ENCODE measurements at regions not wholly inside any gene's neighbourhood (a gene's known extent, or its start where the extent isn't known, plus 50 kb on each side); places are given as distances from the start of the nearest gene placed in this dataset.
A peak's percentile ranks its signal among the peaks of the same experiment; 100 is the strongest.

DNA sequence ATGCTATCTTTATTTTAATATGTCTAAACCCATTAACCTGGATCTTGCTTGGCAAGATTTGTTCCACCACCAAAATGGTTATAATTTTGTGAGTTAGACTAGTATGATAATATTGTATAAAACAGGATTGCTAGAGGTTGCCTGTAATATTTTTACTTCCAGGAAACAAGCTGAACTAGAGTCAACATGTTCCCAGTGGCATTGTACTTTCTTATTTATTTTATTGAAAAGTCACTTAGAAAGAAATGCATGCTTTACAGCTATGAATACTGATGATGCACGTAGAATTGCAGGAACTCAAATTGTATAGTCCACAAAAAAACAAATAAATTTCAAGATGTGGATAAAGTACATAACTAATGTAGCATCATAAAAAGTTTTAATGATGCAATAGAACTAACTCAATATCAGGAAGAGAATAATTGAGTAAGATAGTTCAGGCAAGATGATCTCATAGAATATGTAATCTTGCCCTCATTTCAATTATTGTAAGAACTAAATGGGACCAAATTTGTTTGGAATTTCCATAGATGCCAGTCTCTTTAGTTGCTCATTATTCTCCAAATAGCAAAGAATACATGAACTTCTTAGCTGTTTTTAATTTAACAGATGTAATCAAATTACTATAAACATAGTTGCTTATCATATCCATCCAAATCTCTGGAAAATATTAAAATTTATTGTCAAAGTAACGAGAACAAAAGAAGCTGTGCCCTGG, 451.8 kb downstream of the COL12A1 start:
- H3K27ac Mint-ChIP-seq, result no peak overlapping the region
- Histone ChIP-seq H3K27ac (ENCODE audit: low read depth, low read length) (no peak overlapping the region), H3K27me3 (ENCODE audit: control insufficient read depth in 2 of 2, insufficient read depth in 2 of 2, low read length in 2 of 2) (no peaks in the 10 kb centered on the region), H3K4me1 (ENCODE audit: control insufficient read depth in 2 of 2, insufficient read depth in 2 of 2, low read length in 2 of 2) (no peaks in the 10 kb centered on the region), H3K9me3 (ENCODE audit: control insufficient read depth in 2 of 3, low read length in 3 of 3) (no peaks in the 10 kb centered on the region), H3K36me3 (ENCODE audit: control insufficient read depth in 2 of 3, insufficient read depth in 3 of 3, low read length in 3 of 3) (no peaks in the 10 kb centered on the region), H3K4me3 (ENCODE audit: low read length) (no peak overlapping the region)
- ATAC-seq, result no peak
- POLR2A ChIA-PET, result no interaction called here
- peaks cover 0 to 3% (median 0%) of the 10 kb centered on the region in 11 donors for H3K9me3 Mint-ChIP-seq
- CTCF ChIA-PET, result no interaction called here
- peaks cover 0 to 4% (median 0%) of the 10 kb centered on the region in 5 donors for H3K27me3 Mint-ChIP-seq
- H3K36me3 Mint-ChIP-seq, result no peaks in the 10 kb centered on the region
- DNase-seq, result no peak
- intact Hi-C loops (cut with micrococcal nuclease), result no loop called here
- H3K4me1 Mint-ChIP-seq, result no peaks in the 10 kb centered on the region
- H3K4me3 Mint-ChIP-seq, result no peak overlapping the region

- H3K27me3 Mint-ChIP-seq, result peaks cover 0 to 4% (median 0%) of the 10 kb centered on the region in 5 donors
- H3K9me3 Mint-ChIP-seq, result peaks cover 0 to 3% (median 0%) of the 10 kb centered on the region in 11 donors
- Histone ChIP-seq H3K36me3 (ENCODE audit: control insufficient read depth in 2 of 3, insufficient read depth in 3 of 3, low read length in 3 of 3) (no peaks in the 10 kb centered on the region), H3K4me1 (ENCODE audit: control insufficient read depth in 2 of 2, insufficient read depth in 2 of 2, low read length in 2 of 2) (no peaks in the 10 kb centered on the region), H3K9me3 (ENCODE audit: control insufficient read depth in 2 of 3, low read length in 3 of 3) (no peaks in the 10 kb centered on the region), H3K4me3 (ENCODE audit: low read length) (no peak overlapping the region), H3K27me3 (ENCODE audit: control insufficient read depth in 2 of 2, insufficient read depth in 2 of 2, low read length in 2 of 2) (no peaks in the 10 kb centered on the region), H3K27ac (ENCODE audit: low read depth, low read length) (no peak overlapping the region)
- intact Hi-C loops (cut with micrococcal nuclease), result no loop called here
- ChIA-PET CTCF (no interaction called here), POLR2A (no interaction called here)
- ATAC-seq (no peak), DNase-seq (no peak)
- H3K27ac Mint-ChIP-seq, result no peak overlapping the region
- no peaks in the 10 kb centered on the region for H3K36me3 Mint-ChIP-seq
- no peaks in the 10 kb centered on the region for H3K4me1 Mint-ChIP-seq
- H3K4me3 Mint-ChIP-seq, result no peak overlapping the region
These were observed 453.6 kb downstream of the COL12A1 start for GRCh38 chr6:74752303-74752702.

DNA sequence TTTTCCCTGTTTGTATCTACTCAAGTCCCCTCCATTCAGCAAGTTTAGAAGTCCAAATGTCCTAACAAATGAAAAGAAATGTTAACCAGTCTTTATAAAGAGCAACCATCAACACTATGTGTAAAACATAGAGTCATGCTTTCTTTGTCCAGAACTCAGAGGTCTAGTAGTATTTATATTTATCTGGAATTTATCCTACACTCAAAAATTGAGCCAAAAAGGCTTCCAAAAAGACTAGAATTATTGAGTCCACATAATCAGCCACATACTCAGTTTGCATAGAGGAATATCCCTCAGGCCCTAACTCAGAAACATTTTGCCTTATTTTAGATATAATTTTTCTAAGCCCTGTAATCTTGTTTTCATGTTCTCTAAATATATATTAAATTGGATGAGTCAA, 455.0 kb downstream of the COL12A1 start:
- CTCF ChIA-PET, result no interaction called here
- peak overlapping the region in 1 of 10 donors; percentile 32 for H3K4me3 Mint-ChIP-seq

GRCh38 chr6:74749211-74750147, 456.4 kb downstream of the COL12A1 start:
- H3K4me3 ChIP-seq (ENCODE audit: low read length), result no peak overlapping the region
- intact Hi-C loops (cut with micrococcal nuclease), result no loop called here
- H3K4me1 ChIP-seq (ENCODE audit: control insufficient read depth in 2 of 2, insufficient read depth in 2 of 2, low read length in 2 of 2), result no peaks in the 10 kb centered on the region
- DNase-seq (no peak), ATAC-seq (no peak)
- CTCF ChIA-PET, result interaction anchor here (0.6 kb wide), 1 partner anchor 461 kb away, joined by 5 read pairs; no protein-coding TSS in a partner anchor
- Mint-ChIP-seq H3K4me1 (no peaks in the 10 kb centered on the region), H3K36me3 (no peaks in the 10 kb centered on the region), H3K27ac (no peak overlapping the region), H3K4me3 (no peak overlapping the region), H3K9me3 (peaks cover 0 to 5% (median 0%) of the 10 kb centered on the region in 11 donors), H3K27me3 (peaks cover 0 to 4% (median 0%) of the 10 kb centered on the region in 5 donors)
- POLR2A ChIA-PET, result no interaction called here
- H3K27me3 ChIP-seq (ENCODE audit: control insufficient read depth in 2 of 2, insufficient read depth in 2 of 2, low read length in 2 of 2), result no peaks in the 10 kb centered on the region
- no peaks in the 10 kb centered on the region for H3K9me3 ChIP-seq (ENCODE audit: control insufficient read depth in 2 of 3, low read length in 3 of 3)
- H3K27ac ChIP-seq (ENCODE audit: low read depth, low read length), result no peak overlapping the region
- H3K36me3 ChIP-seq (ENCODE audit: control insufficient read depth in 2 of 3, insufficient read depth in 3 of 3, low read length in 3 of 3), result no peaks in the 10 kb centered on the region

More for the DNA sequence above, 455.0 kb downstream of the COL12A1 start:
- POLR2A ChIA-PET, result no interaction called here
- Mint-ChIP-seq H3K9me3 (peaks cover 0 to 5% (median 0%) of the 10 kb centered on the region in 11 donors), H3K27ac (no peak overlapping the region), H3K36me3 (no peaks in the 10 kb centered on the region), H3K4me1 (no peaks in the 10 kb centered on the region), H3K27me3 (peaks cover 0 to 4% (median 0%) of the 10 kb centered on the region in 5 donors)
- no peaks in the 10 kb centered on the region for H3K9me3 ChIP-seq (ENCODE audit: control insufficient read depth in 2 of 3, low read length in 3 of 3)
- no peaks in the 10 kb centered on the region for H3K4me1 ChIP-seq (ENCODE audit: control insufficient read depth in 2 of 2, insufficient read depth in 2 of 2, low read length in 2 of 2)
- no peaks in the 10 kb centered on the region for H3K27me3 ChIP-seq (ENCODE audit: control insufficient read depth in 2 of 2, insufficient read depth in 2 of 2, low read length in 2 of 2)
- DNase-seq (no peak), ATAC-seq (no peak)
- H3K4me3 ChIP-seq (ENCODE audit: low read length), result no peak overlapping the region
- H3K36me3 ChIP-seq (ENCODE audit: control insufficient read depth in 2 of 3, insufficient read depth in 3 of 3, low read length in 3 of 3), result no peaks in the 10 kb centered on the region
- no peak overlapping the region for H3K27ac ChIP-seq (ENCODE audit: low read depth, low read length)
- intact Hi-C loops (cut with micrococcal nuclease), result no loop called here

DNA sequence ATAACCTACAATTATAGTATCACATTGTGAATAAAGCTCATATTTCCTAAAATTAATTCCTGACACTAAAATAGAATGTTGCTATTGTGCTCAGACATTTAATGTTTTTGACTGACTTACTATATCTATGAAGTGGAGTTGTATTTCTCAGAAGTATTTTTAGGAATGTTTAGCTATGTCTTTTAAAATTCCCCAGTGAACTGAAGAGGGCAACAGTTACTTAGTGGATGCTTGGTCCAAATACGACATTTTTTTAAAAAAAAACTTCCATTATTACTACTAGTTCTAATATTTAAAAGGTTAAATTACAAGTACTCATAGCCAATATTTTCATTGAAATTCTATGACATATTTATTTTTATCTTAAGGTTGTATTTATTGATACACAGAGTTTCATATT, 460.2 kb downstream of the COL12A1 start:
- Histone ChIP-seq H3K27me3 (ENCODE audit: control insufficient read depth in 2 of 2, insufficient read depth in 2 of 2, low read length in 2 of 2) (no peaks in the 10 kb centered on the region), H3K27ac (ENCODE audit: low read depth, low read length) (no peak overlapping the region), H3K36me3 (ENCODE audit: control insufficient read depth in 2 of 3, insufficient read depth in 3 of 3, low read length in 3 of 3) (no peaks in the 10 kb centered on the region), H3K4me1 (ENCODE audit: control insufficient read depth in 2 of 2, insufficient read depth in 2 of 2, low read length in 2 of 2) (no peaks in the 10 kb centered on the region), H3K9me3 (ENCODE audit: control insufficient read depth in 2 of 3, low read length in 3 of 3) (no peaks in the 10 kb centered on the region), H3K4me3 (ENCODE audit: low read length) (no peak overlapping the region)
- POLR2A ChIA-PET, result no interaction called here
- H3K27ac Mint-ChIP-seq, result no peak overlapping the region
- H3K4me1 Mint-ChIP-seq, result peaks cover 0 to 2% (median 0%) of the 10 kb centered on the region in 7 donors
- DNase-seq, result no peak
- H3K27me3 Mint-ChIP-seq, result peaks cover 0 to 2% (median 0%) of the 10 kb centered on the region in 5 donors
- no peak for ATAC-seq
- H3K4me3 Mint-ChIP-seq, result no peak overlapping the region
- H3K36me3 Mint-ChIP-seq, result no peaks in the 10 kb centered on the region
- H3K9me3 Mint-ChIP-seq, result peaks cover 0 to 3% (median 0%) of the 10 kb centered on the region in 11 donors
- intact Hi-C loops (cut with micrococcal nuclease), result no loop called here
- CTCF ChIA-PET, result no interaction called here

- Histone ChIP-seq H3K36me3 (ENCODE audit: control insufficient read depth in 2 of 3, insufficient read depth in 3 of 3, low read length in 3 of 3) (no peaks in the 10 kb centered on the region), H3K27me3 (ENCODE audit: control insufficient read depth in 2 of 2, insufficient read depth in 2 of 2, low read length in 2 of 2) (no peaks in the 10 kb centered on the region), H3K4me1 (ENCODE audit: control insufficient read depth in 2 of 2, insufficient read depth in 2 of 2, low read length in 2 of 2) (no peaks in the 10 kb centered on the region), H3K4me3 (ENCODE audit: low read length) (no peak overlapping the region), H3K27ac (ENCODE audit: low read depth, low read length) (no peak overlapping the region), H3K9me3 (ENCODE audit: control insufficient read depth in 2 of 3, low read length in 3 of 3) (no peaks in the 10 kb centered on the region)
- ATAC-seq (no peak), DNase-seq (no peak)
- ChIA-PET POLR2A (no interaction called here), CTCF (no interaction called here)
- H3K27me3 Mint-ChIP-seq, result no peaks in the 10 kb centered on the region
- no peak overlapping the region for H3K4me3 Mint-ChIP-seq
- H3K27ac Mint-ChIP-seq, result no peak overlapping the region
- peaks cover 0 to 3% (median 0%) of the 10 kb centered on the region in 11 donors for H3K9me3 Mint-ChIP-seq
- no peaks in the 10 kb centered on the region for H3K36me3 Mint-ChIP-seq
- intact Hi-C loops (cut with micrococcal nuclease), result no loop called here
- H3K4me1 Mint-ChIP-seq, result peaks cover 0 to 2% (median 0%) of the 10 kb centered on the region in 7 donors
These were observed 462.9 kb downstream of the COL12A1 start for GRCh38 chr6:74742793-74743508.

All from naive thymus-derived CD4-positive, alpha-beta T cell (primary cell).